ENCODE measurements at regions not wholly inside any gene's neighbourhood (a gene's known extent, or its start where the extent isn't known, plus 50 kb on each side); places are given as distances from the start of the nearest gene placed in this dataset.

DNA sequence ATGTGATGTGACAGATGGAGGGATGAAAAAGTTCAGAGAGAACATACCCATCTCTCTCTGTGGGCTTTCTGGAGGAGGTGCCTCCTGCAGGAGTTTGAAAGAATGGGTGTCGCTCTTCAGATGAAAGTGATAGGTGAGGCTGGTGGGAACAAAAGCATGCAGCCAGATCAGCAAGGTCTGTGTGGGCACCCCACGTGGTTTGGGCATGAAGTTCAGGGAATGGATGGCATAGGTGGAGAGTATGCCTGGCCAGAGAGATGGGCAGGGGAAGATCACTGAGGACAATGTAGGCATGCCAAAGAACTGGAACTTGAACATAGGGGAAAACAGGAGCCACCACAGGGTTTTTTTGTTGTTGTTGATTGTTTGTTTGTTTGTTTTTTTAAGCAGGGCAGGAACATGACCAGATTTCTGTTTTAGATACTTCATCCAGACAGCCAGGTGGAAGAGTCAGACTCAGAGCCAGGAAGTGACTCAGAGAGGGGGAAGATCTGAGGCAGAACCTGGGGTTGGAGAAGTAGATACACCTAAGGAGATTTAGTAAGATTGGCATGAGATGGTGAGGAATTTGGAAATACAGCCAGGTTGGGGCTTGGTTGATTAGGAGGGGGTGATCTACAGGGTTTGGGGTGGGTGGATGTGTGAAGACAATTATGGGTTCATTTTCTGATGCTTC is 64.8 kb upstream of the CLSTN2 start:
- no peak for DNase-seq

DNA sequence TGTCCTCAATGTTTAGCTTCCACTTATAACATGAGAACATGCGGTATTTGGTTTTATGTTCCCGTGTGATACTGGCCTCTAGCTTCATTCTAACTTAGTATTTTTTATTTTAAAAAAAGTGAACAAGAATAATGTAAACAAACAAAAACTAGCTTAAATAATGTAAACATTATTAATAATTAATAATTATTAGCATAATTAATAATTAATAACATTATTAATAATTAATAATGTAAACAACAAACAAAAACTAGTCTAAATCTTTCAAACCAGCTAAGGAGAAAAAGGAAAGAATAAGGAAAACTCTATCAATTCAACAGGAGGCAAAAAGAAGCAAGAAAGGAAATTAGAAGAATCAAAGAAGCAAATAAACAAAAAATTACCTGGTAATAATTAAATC is 66.2 kb upstream of the CLSTN2 start:
- DNase-seq: no peak

DNA sequence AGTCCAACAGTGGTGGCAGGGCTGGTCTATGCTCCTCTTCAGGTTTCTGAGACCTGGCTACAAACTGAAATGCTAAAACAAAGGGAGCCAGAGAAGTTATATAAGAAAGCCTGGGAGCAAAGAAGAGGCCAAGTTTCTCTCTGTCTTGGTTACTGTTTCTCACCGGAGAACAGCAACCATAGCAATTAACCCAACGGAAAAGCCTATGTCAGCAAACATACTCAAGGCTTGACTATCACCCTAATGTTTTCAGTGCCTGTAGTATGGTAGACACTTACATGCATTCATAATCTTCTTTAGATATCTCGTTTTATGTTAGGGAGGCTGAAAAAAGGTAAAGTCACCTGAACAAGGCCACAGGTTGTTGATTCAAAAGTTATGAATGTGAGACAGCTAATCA is 86.3 kb upstream of the CLSTN2 start:
- DNase-seq: no peak

DNA sequence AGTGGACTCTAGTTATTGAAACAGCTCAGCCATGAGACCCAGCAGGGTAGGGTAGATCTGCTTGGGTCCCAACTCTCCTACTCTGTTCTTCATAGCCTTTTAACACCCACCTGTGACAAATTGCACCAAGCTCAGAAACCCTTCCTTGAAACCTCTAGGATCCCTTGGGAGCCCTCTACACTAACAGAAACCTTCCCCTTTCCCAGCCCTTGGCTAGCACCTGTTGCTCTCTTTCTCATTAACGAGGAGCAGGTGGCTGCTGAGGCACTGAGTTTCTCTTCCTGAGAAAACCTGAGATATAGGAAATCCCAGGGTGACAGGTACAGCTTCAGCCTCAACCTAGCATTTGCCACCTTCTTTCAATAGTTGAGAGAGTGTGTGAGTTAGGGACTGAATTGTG is 88.3 kb upstream of the CLSTN2 start:
- no peak for DNase-seq

DNA sequence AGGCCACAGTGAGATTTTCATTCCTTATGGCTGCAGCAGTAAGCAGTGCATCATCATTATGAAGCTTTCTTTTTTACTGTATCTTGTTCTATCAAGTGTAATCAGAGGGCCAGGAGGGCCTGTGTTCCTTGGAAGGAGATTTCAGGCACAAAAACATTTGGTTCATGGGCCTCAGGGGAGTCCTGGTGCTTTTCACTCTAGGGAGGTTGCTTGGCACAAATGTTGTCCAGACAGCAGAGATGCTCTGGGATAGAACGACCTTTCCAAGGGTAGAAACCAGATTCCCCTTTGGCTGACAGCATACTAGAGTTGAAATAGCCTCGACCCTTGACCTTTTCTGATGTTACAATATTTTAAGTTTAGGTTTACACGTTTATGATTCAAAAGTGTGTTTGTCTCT is 95.3 kb upstream of the CLSTN2 start:
- no peak for DNase-seq

DNA sequence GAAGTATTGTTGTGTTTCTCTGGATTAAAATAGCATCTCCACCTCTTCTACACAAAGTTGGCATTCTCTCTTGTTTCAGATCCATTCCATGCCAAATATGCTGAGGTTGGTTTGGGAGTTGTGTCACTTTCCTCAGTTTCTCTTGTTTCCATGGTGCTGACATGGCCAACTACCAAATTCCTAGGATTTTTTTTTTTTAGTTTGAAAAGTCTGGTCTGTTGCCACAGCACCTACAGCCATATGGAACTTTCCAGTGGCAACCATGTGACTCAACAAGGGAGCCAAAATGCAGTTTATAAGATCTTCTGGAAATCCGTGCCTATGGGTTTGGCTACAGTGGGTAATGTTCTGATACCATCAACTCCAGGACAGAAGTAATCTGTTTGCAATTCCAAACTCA is 96.0 kb upstream of the CLSTN2 start:
- no peak for DNase-seq

DNA sequence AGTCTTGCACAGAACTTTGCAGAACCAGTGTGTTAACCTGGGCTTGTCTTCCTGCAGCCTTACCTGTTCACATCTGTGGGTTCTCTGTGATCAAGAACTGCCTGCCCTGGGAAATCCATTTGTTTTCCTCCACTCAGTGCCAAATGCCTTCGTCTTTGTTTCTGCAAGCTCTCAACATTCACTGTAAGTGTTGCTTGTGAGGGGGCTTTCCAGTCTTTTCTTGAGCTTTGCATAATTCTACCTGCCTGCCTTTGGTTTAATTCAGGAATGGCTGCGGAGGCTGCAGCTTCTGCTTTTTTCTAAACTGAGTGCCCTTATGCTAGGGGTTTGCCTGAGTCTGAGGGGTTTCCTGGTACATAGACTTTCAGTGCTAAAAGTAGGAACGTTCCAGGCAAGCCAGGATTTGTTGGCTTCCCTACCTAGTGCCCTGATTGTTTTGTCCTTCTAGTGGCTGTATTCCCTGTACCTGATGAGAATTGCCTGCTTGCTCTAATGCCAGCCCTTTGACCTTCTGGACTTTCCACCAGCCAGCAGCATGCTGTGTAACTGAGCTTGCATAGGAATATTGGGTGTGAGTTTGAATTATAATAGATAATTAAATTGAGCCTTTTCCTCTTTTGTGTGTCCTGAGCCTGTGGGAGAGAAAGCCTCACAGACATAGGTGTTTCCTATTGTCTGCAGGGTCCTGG is 96.6 kb upstream of the CLSTN2 start:
- no peak for DNase-seq

DNA sequence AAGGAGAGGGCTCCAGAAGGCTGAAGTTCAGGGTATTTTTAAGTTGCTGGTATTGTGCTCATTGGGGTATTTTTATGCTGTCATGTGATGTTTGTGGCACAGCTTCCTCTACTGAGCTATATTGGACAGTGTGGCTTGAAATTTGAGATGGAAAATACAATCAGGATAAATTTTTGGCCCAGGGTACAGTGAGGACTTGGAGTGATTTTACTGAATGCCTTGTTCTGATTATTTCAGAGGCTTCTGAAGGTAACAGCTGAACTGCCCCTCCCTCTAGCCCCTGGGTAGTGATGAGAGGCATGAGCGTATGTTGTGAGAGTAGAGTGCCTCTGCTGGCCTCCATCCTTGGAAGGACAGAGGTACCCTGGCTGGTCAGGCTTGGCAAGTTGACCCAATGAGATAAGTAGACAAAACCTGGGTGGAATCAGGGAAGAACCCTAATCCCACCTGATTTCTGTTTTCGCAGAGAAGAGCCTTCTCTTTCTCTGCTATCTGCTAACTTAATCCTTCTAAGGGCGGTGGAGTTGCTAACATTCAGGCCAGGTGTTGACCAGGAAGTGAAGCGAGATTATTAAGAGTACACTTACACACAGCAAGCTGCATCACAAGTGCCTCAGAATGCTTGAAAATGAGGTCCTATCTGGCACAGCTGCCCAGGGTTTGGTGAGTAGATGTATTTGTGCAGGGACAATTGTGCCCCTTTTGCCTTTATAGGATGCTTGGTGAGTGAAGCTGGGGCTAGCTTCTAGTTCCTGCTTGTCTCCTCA is 98.1 kb upstream of the CLSTN2 start:
- DNase-seq: no peak

DNA sequence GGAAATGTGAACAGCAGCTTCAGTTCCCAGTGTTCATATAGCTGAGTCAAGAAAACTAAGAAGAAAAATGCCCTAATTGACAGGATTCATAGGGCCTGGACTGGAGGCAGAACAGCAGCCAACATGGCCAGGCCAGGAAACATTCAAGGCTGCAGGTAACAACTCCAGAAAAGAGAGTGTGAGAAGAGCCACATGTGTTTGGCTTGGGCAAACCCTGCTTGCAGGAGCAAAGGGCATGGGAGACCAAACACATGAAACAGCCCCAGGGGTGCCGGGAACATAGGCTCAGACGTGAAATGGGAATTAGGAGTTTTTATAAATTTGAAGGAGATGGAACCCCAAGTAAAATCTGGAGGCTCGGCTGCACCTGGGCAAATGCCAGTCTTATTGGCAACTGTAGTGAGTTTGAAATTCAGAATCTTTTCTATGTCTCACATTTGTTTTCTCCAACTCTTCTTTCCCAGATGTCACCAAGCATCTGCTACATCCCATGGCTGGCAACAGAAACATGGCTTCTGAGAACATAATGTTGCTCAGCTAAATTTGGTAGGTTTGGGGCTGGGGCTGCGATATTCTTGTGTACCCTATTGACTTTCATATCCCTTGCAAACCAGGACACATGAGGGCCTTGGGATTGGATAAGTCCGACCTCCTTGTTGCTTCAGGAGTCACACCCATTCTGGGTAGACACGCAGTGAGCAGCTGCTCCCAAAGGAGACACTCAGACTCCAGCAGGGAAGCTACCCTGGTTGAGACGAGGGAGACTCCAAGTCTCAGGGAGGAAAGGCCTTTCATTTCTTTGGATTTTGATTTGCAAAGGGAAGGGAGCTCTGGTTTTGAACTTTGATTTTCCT is 98.9 kb upstream of the CLSTN2 start:
- no peak for DNase-seq

DNA sequence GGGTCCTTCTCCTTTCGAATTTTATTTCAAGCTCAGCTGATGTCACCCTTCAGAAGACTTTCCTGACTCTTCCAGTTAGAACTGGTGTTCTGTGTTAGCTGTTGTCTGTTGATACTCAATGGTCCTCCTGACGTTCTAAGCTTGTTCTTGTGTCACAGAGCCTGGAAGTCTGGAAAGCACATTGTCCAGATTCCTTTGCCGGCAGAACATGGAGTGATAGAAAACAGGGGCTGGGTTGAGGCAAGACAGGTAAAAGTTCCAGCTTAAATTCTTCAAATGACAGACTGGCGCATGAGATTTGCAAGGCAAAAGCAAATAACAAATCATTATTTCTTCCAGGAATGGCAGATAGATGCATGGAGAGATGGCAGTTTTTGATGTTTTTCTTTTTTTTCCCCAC is 102.0 kb upstream of the CLSTN2 start:
- DNase-seq: no peak

DNA sequence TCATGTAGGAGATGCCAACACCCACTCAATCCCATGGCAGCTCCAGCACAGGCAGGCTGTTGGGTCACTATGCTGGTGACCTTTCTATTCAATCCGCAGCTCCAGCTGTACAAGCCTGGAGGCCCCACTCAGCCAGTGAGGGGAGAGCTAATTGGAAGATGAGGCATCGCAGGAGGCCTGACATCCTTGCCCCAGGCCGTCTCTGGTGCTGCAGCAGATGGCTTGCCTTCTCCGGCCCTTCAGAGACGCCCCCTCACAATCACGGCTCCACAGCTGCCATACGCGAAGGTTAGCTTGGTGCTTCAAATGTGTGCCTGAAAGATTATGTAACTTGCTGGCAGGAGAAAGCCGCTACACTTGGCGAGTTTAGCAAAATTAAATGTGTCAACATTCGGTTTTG is 104.2 kb upstream of the CLSTN2 start:
- DNase-seq: no peak

DNA sequence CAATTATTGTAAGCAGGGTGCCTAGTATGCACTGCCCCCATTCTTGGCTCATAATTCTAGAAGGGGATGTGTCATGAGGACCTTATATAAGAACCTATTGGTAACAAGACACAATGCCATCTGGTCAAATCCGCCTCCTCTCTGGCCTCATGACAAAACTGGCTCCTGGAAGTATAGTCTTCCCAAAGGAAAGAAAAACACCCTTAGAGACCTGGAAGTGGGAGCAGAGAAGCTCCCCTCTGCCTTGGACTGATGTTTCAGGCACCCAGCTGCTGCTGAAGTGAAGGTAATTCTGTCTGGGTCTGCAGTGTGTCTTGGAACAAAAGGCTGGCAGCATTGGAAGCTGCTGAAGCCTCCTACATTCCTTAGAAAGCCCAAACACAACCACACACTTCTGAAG is 107.2 kb upstream of the CLSTN2 start:
- DNase-seq: no peak

DNA sequence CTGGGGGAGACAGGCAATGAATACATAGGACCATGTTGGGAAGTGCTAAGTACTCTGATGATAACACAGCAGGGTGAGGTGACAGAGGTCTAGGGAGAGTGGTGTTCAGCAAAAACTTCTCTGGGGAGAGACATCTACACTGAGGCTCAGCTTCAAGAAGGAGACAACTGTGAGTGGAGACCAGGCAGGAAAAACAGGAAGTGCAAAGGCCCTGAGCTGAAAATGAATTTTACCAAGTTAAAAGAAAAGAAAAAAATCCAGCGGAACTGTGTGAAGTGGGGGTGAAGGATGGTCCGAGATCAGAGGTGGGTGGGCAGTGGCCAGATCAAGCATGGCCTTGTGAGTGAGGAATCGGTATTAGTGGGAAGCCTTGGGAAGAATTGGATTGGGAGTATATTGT is 110.1 kb upstream of the CLSTN2 start:
- DNase-seq: no peak

DNA sequence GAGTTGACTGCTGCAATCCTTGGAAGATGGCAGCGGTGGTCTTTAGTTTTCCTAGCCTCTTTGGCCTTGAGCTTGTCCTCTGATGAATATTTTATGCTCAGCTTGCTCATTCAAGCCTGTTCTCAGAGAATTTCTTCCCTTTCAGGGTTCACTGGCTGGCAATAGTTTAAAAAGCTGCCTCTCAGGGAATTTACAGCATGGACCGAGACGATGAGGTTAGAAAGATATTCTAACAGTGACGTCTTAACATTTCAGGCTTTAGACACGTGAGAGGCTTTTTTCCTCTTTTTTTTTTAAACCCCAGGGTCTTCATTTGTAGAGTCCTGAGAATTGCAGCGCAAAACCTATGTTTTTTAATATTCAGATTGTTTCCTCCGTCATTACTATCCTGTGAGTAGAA is 120.3 kb upstream of the CLSTN2 start:
- no peak for DNase-seq

DNA sequence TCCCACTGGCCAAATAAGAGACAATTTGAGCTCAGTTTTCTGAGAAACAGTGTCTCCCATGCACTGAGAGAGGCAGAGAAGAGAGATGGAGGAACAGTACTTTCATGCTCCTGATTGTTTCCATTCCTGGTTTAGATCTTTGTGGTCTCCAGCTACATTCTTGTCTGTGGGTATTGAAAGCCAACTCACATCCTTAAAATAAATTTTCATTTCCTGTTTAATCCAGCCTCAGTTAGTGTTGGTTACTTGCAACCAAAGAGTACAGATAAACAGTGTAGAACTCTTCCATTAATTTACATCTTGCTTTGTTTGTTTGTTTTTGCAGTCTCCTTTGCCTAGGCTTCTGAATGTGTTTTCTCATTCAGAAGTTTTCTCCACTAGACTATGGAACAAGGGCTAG is 123.7 kb upstream of the CLSTN2 start:
- no peak for DNase-seq

DNA sequence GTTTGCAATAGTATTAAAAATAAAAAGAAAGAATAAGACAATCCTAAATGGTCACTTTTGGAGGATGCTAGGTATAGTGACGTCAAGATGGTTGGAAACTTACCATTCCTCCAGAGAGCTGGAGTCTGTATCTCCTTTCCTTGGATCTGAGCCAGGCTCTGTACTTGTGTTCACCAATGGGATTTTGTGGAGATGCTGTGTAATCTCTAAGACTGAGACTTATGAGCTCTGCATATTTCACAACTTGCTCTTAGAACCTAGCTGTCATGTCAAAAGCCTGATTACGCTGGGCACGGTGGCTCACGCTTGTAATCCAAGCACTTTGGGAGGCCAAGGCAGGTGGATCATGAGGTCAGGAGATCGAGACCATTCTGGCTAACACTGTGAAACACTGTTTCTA is 126.8 kb upstream of the CLSTN2 start:
- no peak for DNase-seq

DNA sequence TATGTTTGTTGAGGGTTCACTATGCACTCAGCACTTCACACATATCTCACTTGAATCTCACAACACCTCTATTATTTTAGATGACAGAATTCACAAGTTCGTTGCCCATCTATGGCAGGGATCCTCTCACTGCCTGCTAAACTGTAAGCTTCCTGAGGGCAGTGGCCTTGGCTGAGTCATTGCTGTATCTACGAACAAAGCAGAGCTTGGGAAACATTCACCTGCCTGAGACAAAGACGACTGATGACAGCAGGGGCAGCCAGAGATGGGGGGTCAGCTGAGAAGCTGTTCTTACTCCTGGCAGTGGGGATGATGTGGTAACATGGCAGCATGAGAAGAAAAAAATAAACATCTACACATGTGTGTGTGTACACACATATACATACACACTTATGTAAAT is 125.5 kb upstream of the NMNAT3 start:
- DNase-seq: no peak

DNA sequence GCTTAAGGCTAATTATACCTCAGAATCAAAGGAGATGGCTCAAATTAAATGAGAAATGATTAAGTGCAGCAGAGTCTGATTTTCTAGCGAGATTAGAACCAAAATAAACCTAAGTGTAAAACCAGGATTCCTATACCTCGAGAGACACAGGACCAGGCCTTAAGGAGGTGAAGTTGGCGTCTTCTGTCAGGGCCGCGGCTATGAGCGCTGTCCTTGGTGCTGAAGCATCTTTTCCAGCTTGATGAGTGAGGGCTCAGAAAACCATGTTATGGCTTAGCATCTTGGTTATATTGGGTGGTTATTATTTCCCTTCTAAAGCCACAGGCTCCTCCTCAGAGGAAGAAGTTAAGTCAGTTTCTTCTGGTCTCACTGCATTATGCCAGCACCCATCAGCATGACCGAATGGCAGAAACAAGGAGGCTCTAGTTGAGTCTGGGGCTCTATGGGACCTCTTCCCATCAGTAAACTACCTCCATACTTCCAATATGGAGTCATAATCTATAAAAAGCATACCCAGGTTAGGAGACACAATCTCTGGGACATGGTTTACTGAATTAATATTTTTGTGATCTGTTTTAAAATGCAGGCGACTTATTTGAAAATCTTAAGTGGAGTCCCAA is 120.1 kb upstream of the NMNAT3 start:
- DNase-seq: peak; percentile 10

DNA sequence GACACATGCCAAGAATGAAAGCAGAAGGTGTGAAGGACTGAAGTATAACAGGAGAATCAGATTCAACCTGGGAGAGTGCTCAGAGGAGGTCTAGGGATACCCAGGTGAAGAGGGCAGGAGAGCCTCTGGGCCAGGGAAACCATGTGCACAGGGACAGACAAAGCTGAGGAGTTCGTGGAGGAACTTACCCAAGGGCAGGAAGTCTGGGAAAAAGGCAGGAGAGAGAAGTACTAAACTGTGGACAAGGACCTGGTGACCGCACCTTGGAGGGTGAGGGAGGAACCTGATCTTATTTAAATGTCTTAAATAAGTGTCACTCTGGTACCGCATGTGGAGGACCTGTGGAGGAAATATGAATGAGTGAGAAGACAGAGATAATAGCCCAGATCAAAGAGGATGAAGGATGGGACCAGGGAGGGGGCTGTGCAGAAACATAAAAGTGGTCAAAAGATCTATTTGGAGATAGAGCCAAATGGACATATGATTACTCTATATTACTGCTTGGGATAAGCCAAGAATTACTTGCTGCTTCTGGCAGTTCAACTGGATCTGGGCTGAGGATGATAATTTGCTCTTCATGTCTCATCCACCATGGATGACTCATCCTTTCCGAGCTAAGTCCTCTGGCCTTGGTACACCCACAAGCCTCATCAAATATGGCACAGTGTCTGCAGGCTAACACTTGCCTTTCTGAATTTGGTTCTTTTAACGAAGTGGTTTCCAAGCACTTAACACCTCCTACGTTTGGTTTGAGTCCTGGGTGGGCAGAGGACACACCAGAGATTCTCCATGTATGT is 116.9 kb upstream of the NMNAT3 start:
- no peak for DNase-seq

DNA sequence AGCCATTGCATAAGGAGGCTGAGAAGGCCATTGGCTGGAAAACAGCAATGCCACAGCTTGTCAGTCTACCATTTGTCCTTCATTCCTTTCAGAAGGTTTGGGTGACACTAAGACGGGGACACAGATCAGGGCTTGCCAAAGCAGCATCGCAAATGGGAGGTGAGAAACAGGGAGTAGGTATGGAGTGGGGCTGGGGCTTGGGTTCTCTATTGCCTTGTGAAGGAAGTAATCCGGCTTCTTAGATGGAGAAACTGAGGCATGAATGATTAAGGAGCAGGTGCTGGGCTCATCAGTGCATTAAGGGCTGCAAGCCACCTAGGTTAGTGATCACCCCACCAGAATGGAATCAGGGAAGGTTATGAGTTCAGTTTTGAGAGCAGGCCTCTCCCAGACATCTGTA is 115.6 kb upstream of the NMNAT3 start:
- DNase-seq: no peak

DNA sequence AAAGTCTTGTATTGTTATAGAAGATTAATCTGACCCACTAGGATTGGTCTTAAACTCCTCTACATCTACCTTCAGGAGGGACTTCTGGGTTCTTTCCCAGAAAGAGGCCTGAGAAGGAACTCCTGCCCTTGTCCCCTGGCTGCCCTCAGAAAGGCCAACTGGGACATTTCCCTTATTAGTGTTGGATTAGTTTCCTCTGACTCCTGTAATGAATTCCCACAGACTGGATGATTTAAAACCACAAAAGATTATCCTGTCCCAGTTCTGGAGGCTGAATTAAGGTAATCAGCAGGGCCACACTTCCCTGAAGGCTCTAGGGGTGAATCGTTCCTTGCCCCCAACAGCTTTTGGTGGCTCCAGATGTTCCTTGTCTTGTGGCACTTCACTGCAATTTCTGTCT is 102.8 kb upstream of the NMNAT3 start:
- DNase-seq: no peak

DNA sequence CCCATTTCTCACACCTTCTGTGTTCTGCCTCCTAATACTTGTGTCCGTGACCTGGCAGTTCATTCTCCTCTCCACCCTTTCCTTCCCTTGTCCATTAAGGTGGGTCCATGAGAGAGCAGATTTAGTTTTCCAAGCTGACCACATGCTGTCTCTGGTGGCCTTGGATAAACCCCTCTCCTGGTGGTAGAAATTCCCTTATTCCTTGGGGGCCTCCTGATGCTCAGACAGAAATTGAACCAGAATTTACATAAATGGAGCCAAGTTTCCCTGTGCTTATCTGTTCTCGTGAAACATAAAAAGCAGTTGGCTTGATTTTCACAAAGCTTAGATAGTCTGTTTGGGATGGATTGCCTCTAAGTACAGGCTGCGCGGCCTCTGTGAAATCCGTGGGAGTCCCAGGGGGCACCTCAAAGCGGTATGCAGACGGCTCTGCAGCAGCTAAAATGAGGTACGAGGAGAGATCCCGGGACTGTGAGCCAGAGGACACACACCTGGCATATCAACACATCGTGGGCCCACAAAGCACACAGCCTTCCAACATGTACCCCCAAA is 101.0 kb upstream of the NMNAT3 start:
- DNase-seq: no peak
